Lower lobe of right lung (tissue), 2 donors: ENCODE measurements at regions not wholly inside any gene's neighbourhood (a gene's known extent, or its start where the extent isn't known, plus 50 kb on each side); places are given as distances from the start of the nearest gene placed in this dataset.

Experiments used
- ATAC-seq, 2 donors: fragments of 200-7000 bp; cut with Tn5 transposase; one replicate each; pipeline ENCODE4 v1.9.1; 2020 to 2022; ENCODE audit warnings: mild to moderate bottlenecking in 2 of 2, moderate library complexity in 2 of 2
- DNase-seq: peaks from one replicate; pipeline ENCODE4 v3.0.0-alpha.2; 2020
- H3K27ac ChIP-seq: fragments of 200-600 bp; one replicate; pipeline ENCODE4 v1.8.0; 2022
- H3K27me3 ChIP-seq: fragments of 200-600 bp; one replicate; pipeline ENCODE4 v1.8.0; 2022; ENCODE audit warnings: low read depth
- H3K36me3 ChIP-seq: fragments of 200-600 bp; one replicate; pipeline ENCODE4 v1.8.0; 2022; ENCODE audit warnings: mild to moderate bottlenecking
- H3K4me1 ChIP-seq: fragments of 200-600 bp; one replicate; pipeline ENCODE4 v1.8.0; 2022
- H3K4me3 ChIP-seq: fragments of 200-600 bp; one replicate; pipeline ENCODE4 v1.8.0; 2022; ENCODE audit warnings: mild to moderate bottlenecking
- H3K9me3 ChIP-seq: fragments of 200-600 bp; one replicate; pipeline ENCODE4 v1.8.0; 2022
- CTCF ChIP-seq: fragments of 200-600 bp; IDR thresholded peaks from one replicate; pipeline ENCODE4 v1.8.0; 2022; ENCODE audit warnings: antibody characterized with exemption, mild to moderate bottlenecking
- intact Hi-C: fragments of 100-400 bp; cut with DNase I; formaldehyde crosslinking; loops from one replicate; pipeline ENCODE4 v1.11.0; 2022
- donor health status: DM: no; HTN: yes; CAD: no; lungs with severe emphysema.

GRCh38 chr9:88685966-88686365 is 151.0 kb downstream of the NXNL2 start:
- no peaks in the 10 kb centered on the region for H3K27me3 ChIP-seq
- intact Hi-C loops = no loop called here
- no peaks in the 10 kb centered on the region for H3K4me1 ChIP-seq
- DNase-seq = no peak
- no peaks in the 10 kb centered on the region for H3K36me3 ChIP-seq
- H3K4me3 ChIP-seq = no peak overlapping the region
- no peaks in the 10 kb centered on the region for H3K9me3 ChIP-seq
- no peak overlapping the region for H3K27ac ChIP-seq
- peak in 1 of 2 donors; percentile 17 for ATAC-seq
- no peak for TF ChIP-seq CTCF

- peak in 1 of 2 donors; percentile 81 for ATAC-seq
- H3K9me3 ChIP-seq = no peaks in the 10 kb centered on the region
- no peak for TF ChIP-seq CTCF
Measured at GRCh38 chr9:88689509-88690298, 154.7 kb downstream of the NXNL2 start.

GRCh38 chr9:88690628-88691027 is 155.7 kb downstream of the NXNL2 start:
- TF ChIP-seq CTCF = no peak
- intact Hi-C loops = no loop called here
- Histone ChIP-seq H3K27ac (no peak overlapping the region), H3K4me3 (no peak overlapping the region), H3K4me1 (no peaks in the 10 kb centered on the region), H3K36me3 (no peaks in the 10 kb centered on the region), H3K27me3 (no peaks in the 10 kb centered on the region), H3K9me3 (no peaks in the 10 kb centered on the region)
- no peak for DNase-seq
- no peak for ATAC-seq

More at GRCh38 chr9:88689509-88690298, 154.7 kb downstream of the NXNL2 start:
- intact Hi-C loops = no loop called here
- Histone ChIP-seq H3K36me3 (no peaks in the 10 kb centered on the region), H3K4me3 (no peak overlapping the region), H3K27ac (peak overlapping the region; percentile 13), H3K4me1 (no peaks in the 10 kb centered on the region), H3K27me3 (no peaks in the 10 kb centered on the region)
- DNase-seq = no peak

GRCh38 chr9:88691091-88691490 is 156.1 kb downstream of the NXNL2 start:
- Histone ChIP-seq H3K27ac (no peak overlapping the region), H3K9me3 (no peaks in the 10 kb centered on the region), H3K4me1 (no peaks in the 10 kb centered on the region), H3K36me3 (no peaks in the 10 kb centered on the region), H3K4me3 (no peak overlapping the region), H3K27me3 (no peaks in the 10 kb centered on the region)
- intact Hi-C loops = no loop called here
- DNase-seq = no peak
- ATAC-seq = no peak
- no peak for TF ChIP-seq CTCF

GRCh38 chr9:88691811-88692210 is 156.8 kb downstream of the NXNL2 start:
- no peaks in the 10 kb centered on the region for H3K27me3 ChIP-seq
- no peak overlapping the region for H3K27ac ChIP-seq
- no peaks in the 10 kb centered on the region for H3K36me3 ChIP-seq
- intact Hi-C loops = no loop called here
- no peak for ATAC-seq
- H3K4me1 ChIP-seq = no peaks in the 10 kb centered on the region
- H3K9me3 ChIP-seq = no peaks in the 10 kb centered on the region
- DNase-seq = no peak
- no peak overlapping the region for H3K4me3 ChIP-seq
- no peak for TF ChIP-seq CTCF
